PC-9 (cell line): ENCODE measurements at regions not wholly inside any gene's neighbourhood (a gene's known extent, or its start where the extent isn't known, plus 50 kb on each side); places are given as distances from the start of the nearest gene placed in this dataset.

Experiments used
- BruUV-seq: library from RNA; stranded (reverse); fragments of 400-500 nt; replicated peaks from 2 replicates; lab custom pipeline; 2021; lab: Mats Ljungman, UMichigan
- CTCF ChIA-PET: fragments of 300-600 bp; sonication (Branson Sonifier 250); formaldehyde crosslinking; loops from one replicate; lab custom pipeline; 2022; ENCODE audit warnings: antibody characterized with exemption; lab: Charles Lee
- POLR2A ChIA-PET: fragments of 300-600 bp; sonication (Branson Sonifier 250); formaldehyde crosslinking; loops from one replicate; lab custom pipeline; 2022; ENCODE audit warnings: antibody characterized with exemption; ENCODE audit not compliant: unreplicated experiment; lab: Charles Lee
- DNase-seq, 2 experiments: peaks; one replicate each; pipeline versions ENCODE4 v3.0.0 to v3.0.0-alpha.2; 2015 to 2022; ENCODE audit warnings: mixed read lengths in 1 of 2
- H2AFZ ChIP-seq: fragments of 200-600 bp; sonication (generic); 2 replicates; pipeline ENCODE4 v1.8.1; 2017; ENCODE audit warnings: antibody characterized with exemption
- H3F3A ChIP-seq: fragments of 200-600 bp; sonication (generic); 2 replicates; pipeline ENCODE4 v1.8.1; 2017; ENCODE audit warnings: antibody characterized with exemption, mild to moderate bottlenecking, low read depth; ENCODE audit not compliant: insufficient read depth
- H3K27ac ChIP-seq: fragments of 200-600 bp; sonication (generic); 2 replicates; pipeline ENCODE4 v1.6.1; 2016; ENCODE audit warnings: mixed run types
- H3K27me3 ChIP-seq: fragments of 200-600 bp; sonication (generic); 2 replicates; pipeline ENCODE4 v1.6.1; 2016; ENCODE audit warnings: low read depth, mixed run types; ENCODE audit not compliant: insufficient read depth
- H3K36me3 ChIP-seq: fragments of 200-600 bp; sonication (generic); 2 replicates; pipeline ENCODE4 v1.6.1; 2016; ENCODE audit warnings: low read depth, mixed run types
- H3K4me1 ChIP-seq: fragments of 200-600 bp; sonication (generic); replicated peaks from 2 replicates; pipeline ENCODE4 v1.6.1; 2016; ENCODE audit warnings: mixed run types; ENCODE audit not compliant: insufficient read depth
- H3K4me2 ChIP-seq: fragments of 200-600 bp; sonication (generic); 2 replicates; pipeline ENCODE4 v1.6.1; 2017; ENCODE audit warnings: mixed run types
- H3K4me3 ChIP-seq: fragments of 200-600 bp; sonication (generic); 2 replicates; pipeline ENCODE4 v1.6.1; 2016; ENCODE audit warnings: mixed run types
- H3K79me2 ChIP-seq: fragments of 200-600 bp; sonication (generic); 2 replicates; pipeline ENCODE4 v1.6.1; 2017; ENCODE audit warnings: low read depth, mixed run types
- H3K9me2 ChIP-seq: fragments of 200-600 bp; sonication (generic); 2 replicates; pipeline ENCODE4 v1.8.1; 2017; ENCODE audit warnings: mild to moderate bottlenecking; ENCODE audit not compliant: insufficient read depth
- H3K9me3 ChIP-seq: fragments of 200-600 bp; sonication (generic); 2 replicates; pipeline ENCODE4 v1.8.1; 2016; ENCODE audit warnings: low read depth; ENCODE audit not compliant: insufficient read depth
- H4K20me1 ChIP-seq: fragments of 200-600 bp; sonication (generic); 2 replicates; pipeline ENCODE4 v1.8.1; 2017; ENCODE audit not compliant: insufficient read depth
- CTCF ChIP-seq: fragments of 200-600 bp; sonication (generic); conservative IDR thresholded peaks from 2 replicates; pipeline ENCODE4 v1.6.1; 2017; ENCODE audit warnings: mixed run types, antibody characterized with exemption, mild to moderate bottlenecking, moderate library complexity
- EZH2 ChIP-seq: fragments of 200-600 bp; sonication (generic); IDR thresholded peaks from 2 replicates; pipeline ENCODE4 v1.8.0; 2017; ENCODE audit warnings: antibody characterized with exemption, low read depth
- intact Hi-C: fragments of 100-400 bp; cut with micrococcal nuclease; formaldehyde crosslinking; loops from one replicate; pipeline ENCODE4 v1.10.0; 2022; ENCODE audit not compliant: unreplicated experiment

- Histone ChIP-seq H3K27me3 (no peaks in the 10 kb centered on the region), H3K79me2 (no peaks in the 10 kb centered on the region), H3K9me2 (no peaks in the 10 kb centered on the region; the same call in 1 of the 2 replicates), H3K4me2 (no peak overlapping the region), H3F3A (no peaks in the 10 kb centered on the region), H3K4me3 (no peak overlapping the region), H3K27ac (no peak overlapping the region), H3K4me1 (no peaks in the 10 kb centered on the region), H3K36me3 (no peaks in the 10 kb centered on the region), H4K20me1 (no peaks in the 10 kb centered on the region), H3K9me3 (no peaks in the 10 kb centered on the region), H2AFZ (no peak overlapping the region)
- intact Hi-C loops, result no loop called here
- ChIA-PET CTCF (no interaction called here), POLR2A (no interaction called here)
- TF ChIP-seq EZH2, result no peak
- no peak for TF ChIP-seq CTCF
- no peak for DNase-seq
- BruUV-seq, result no TSS peak
Observed at GRCh38 chr7:83850125-83850524, 201.2 kb upstream of the SEMA3E start.

GRCh38 chr7:83849131-83849530 lies 200.2 kb upstream of the SEMA3E start:
- no peaks in the 10 kb centered on the region; the same call in 1 of the 2 replicates for H3K9me2 ChIP-seq
- H3F3A ChIP-seq, result no peaks in the 10 kb centered on the region
- H2AFZ ChIP-seq, result no peak overlapping the region; the same call in 1 of the 2 replicates
- POLR2A ChIA-PET, result no interaction called here
- intact Hi-C loops, result no loop called here
- H3K4me3 ChIP-seq, result no peak overlapping the region
- no peaks in the 10 kb centered on the region for H3K27me3 ChIP-seq
- no peak for DNase-seq
- no peaks in the 10 kb centered on the region for H3K4me1 ChIP-seq
- CTCF ChIA-PET, result no interaction called here
- no peak overlapping the region for H3K27ac ChIP-seq
- no peaks in the 10 kb centered on the region for H3K9me3 ChIP-seq
- H3K36me3 ChIP-seq, result no peaks in the 10 kb centered on the region
- TF ChIP-seq EZH2, result no peak
- no peak for TF ChIP-seq CTCF
- no peaks in the 10 kb centered on the region for H4K20me1 ChIP-seq
- no TSS peak for BruUV-seq
- no peaks in the 10 kb centered on the region for H3K79me2 ChIP-seq
- H3K4me2 ChIP-seq, result no peak overlapping the region

- Histone ChIP-seq H3K27me3 (no peaks in the 10 kb centered on the region), H3K9me3 (no peaks in the 10 kb centered on the region), H3K79me2 (no peaks in the 10 kb centered on the region), H3K27ac (no peak overlapping the region), H3K36me3 (no peaks in the 10 kb centered on the region), H4K20me1 (no peaks in the 10 kb centered on the region), H3K4me1 (no peaks in the 10 kb centered on the region), H3K4me3 (no peak overlapping the region), H3K9me2 (no peaks in the 10 kb centered on the region; the same call in 1 of the 2 replicates), H2AFZ (no peak overlapping the region), H3F3A (no peaks in the 10 kb centered on the region), H3K4me2 (no peak overlapping the region)
- intact Hi-C loops, result no loop called here
- POLR2A ChIA-PET, result no interaction called here
- TF ChIP-seq CTCF (no peak), EZH2 (no peak)
- CTCF ChIA-PET, result no interaction called here
- DNase-seq, result no peak
- no TSS peak for BruUV-seq
Observed at GRCh38 chr7:83842894-83843293, 194.0 kb upstream of the SEMA3E start.
